ENCODE measurements at regions not wholly inside any gene's neighbourhood (a gene's known extent, or its start where the extent isn't known, plus 50 kb on each side); places are given as distances from the start of the nearest gene placed in this dataset.

DNA sequence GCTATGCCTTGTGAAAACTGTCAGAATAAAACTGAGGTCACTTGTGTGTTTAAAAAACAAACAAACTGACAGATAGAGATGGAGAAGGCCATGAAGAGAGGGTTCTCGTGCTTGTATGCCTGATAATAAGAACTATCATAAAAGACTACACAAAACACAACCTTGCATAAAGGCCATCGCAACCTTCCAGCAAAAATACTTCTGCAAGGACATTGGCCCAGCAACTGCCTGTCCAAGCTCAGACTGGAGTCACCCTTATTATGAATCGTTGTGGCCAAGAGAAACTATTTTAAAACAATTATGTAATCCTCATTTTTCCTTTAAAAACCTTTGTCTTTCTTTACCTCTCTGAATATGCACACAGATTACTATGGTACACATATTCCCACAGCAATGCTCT is 93.0 kb upstream of the SMLR1 start:
- TF ChIP-seq, protein P1, sequence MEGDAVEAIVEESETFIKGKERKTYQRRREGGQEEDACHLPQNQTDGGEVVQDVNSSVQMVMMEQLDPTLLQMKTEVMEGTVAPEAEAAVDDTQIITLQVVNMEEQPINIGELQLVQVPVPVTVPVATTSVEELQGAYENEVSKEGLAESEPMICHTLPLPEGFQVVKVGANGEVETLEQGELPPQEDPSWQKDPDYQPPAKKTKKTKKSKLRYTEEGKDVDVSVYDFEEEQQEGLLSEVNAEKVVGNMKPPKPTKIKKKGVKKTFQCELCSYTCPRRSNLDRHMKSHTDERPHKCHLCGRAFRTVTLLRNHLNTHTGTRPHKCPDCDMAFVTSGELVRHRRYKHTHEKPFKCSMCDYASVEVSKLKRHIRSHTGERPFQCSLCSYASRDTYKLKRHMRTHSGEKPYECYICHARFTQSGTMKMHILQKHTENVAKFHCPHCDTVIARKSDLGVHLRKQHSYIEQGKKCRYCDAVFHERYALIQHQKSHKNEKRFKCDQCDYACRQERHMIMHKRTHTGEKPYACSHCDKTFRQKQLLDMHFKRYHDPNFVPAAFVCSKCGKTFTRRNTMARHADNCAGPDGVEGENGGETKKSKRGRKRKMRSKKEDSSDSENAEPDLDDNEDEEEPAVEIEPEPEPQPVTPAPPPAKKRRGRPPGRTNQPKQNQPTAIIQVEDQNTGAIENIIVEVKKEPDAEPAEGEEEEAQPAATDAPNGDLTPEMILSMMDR (IDR thresholded peaks at IDR 0.05) = no peak
- no peak for TF ChIP-seq POLR2A (IDR thresholded peaks at IDR 0.05)
